HG03571 (cell line): ENCODE measurements at regions not wholly inside any gene's neighbourhood (a gene's known extent, or its start where the extent isn't known, plus 50 kb on each side); places are given as distances from the start of the nearest gene placed in this dataset.
"Not testable (repeated sequence)": the region's sequence is repeated elsewhere in the genome, so short reads cannot be mapped to it uniquely, and the experiment has no call there.

Source experiments
- ATAC-seq: cut with Tn5 transposase; IDR thresholded peaks from one replicate; pipeline ENCODE4 v1.9.1; 2021; ENCODE audit not compliant: unreplicated experiment

GRCh38 chr7:4523219-4523618 is 158.9 kb upstream of the FOXK1 start:
- ATAC-seq = no peak

- ATAC-seq = no peak
These were observed 158.2 kb upstream of the FOXK1 start for GRCh38 chr7:4523873-4524272.

GRCh38 chr7:4525884-4526283 is 156.2 kb upstream of the FOXK1 start:
- no peak for ATAC-seq

- ATAC-seq = no peak
These were observed 154.0 kb upstream of the FOXK1 start for GRCh38 chr7:4527988-4528636.

GRCh38 chr7:4531236-4531635 is 150.9 kb upstream of the FOXK1 start:
- no peak for ATAC-seq

GRCh38 chr7:4533339-4533738 is 148.8 kb upstream of the FOXK1 start:
- ATAC-seq = not testable (repeated sequence)

GRCh38 chr7:4549681-4550080 is 132.4 kb upstream of the FOXK1 start:
- no peak for ATAC-seq

- no peak for ATAC-seq
These were observed 132.0 kb upstream of the FOXK1 start for GRCh38 chr7:4550117-4550516.

GRCh38 chr7:4552985-4553384 is 129.1 kb upstream of the FOXK1 start:
- ATAC-seq = no peak

GRCh38 chr7:4556868-4557793 is 125.0 kb upstream of the FOXK1 start:
- no peak for ATAC-seq

GRCh38 chr7:4561795-4562194 is 120.3 kb upstream of the FOXK1 start:
- ATAC-seq = no peak

GRCh38 chr7:4566714-4567113 is 115.4 kb upstream of the FOXK1 start:
- no peak for ATAC-seq

- no peak for ATAC-seq
These were observed 107.2 kb upstream of the FOXK1 start for GRCh38 chr7:4574851-4575250.

GRCh38 chr7:4575254-4575653 is 106.8 kb upstream of the FOXK1 start:
- no peak for ATAC-seq

- ATAC-seq = no peak
These were observed 78.9 kb upstream of the FOXK1 start for GRCh38 chr7:4602905-4603842.

- ATAC-seq = no peak
These were observed 78.3 kb upstream of the FOXK1 start for GRCh38 chr7:4603843-4604231.

GRCh38 chr7:4604456-4604940 is 77.6 kb upstream of the FOXK1 start:
- no peak for ATAC-seq

- no peak for ATAC-seq
These were observed 75.3 kb upstream of the FOXK1 start for GRCh38 chr7:4606797-4607196.

GRCh38 chr7:4607311-4607729 is 74.8 kb upstream of the FOXK1 start:
- ATAC-seq = no peak

GRCh38 chr7:4609576-4609975 is 72.5 kb upstream of the FOXK1 start:
- not testable (repeated sequence) for ATAC-seq
